Stomach smooth muscle (tissue), 2 donors: ENCODE measurements at regions not wholly inside any gene's neighbourhood (a gene's known extent, or its start where the extent isn't known, plus 50 kb on each side); places are given as distances from the start of the nearest gene placed in this dataset.

Experiments used
- H3K27ac ChIP-seq: one replicate; pipeline ENCODE4 v1.7.0; 2013; ENCODE audit warnings: mild to moderate bottlenecking, low read length, inconsistent platforms
- H3K27me3 ChIP-seq, 2 donors: one replicate each; pipeline ENCODE4 v1.7.0; 2013; ENCODE audit warnings: low read length in 2 of 2; ENCODE audit not compliant: insufficient read depth in 2 of 2, control insufficient read depth in 1 of 2
- H3K36me3 ChIP-seq, 2 donors: one replicate each; pipeline ENCODE4 v1.7.0; 2013; ENCODE audit warnings: low read length in 2 of 2; ENCODE audit not compliant: control insufficient read depth in 2 of 2, insufficient read depth in 2 of 2
- H3K4me1 ChIP-seq: one replicate; pipeline ENCODE4 v1.7.0; 2013; ENCODE audit warnings: low read length; ENCODE audit not compliant: control insufficient read depth, insufficient read depth
- H3K4me3 ChIP-seq, 2 donors: one replicate each; pipeline ENCODE4 v1.7.0; 2013; ENCODE audit warnings: low read length in 2 of 2
- H3K9ac ChIP-seq, 2 donors: one replicate each; pipeline ENCODE4 v1.7.0; 2013; ENCODE audit warnings: low read length in 2 of 2, mild to moderate bottlenecking in 1 of 2
- H3K9me3 ChIP-seq, 2 donors: one replicate each; pipeline ENCODE4 v1.7.0; 2013; ENCODE audit warnings: low read length in 2 of 2; ENCODE audit not compliant: control insufficient read depth in 2 of 2
- donor health status: healthy.
- donor health status: Pancreatic carcinoma.

DNA sequence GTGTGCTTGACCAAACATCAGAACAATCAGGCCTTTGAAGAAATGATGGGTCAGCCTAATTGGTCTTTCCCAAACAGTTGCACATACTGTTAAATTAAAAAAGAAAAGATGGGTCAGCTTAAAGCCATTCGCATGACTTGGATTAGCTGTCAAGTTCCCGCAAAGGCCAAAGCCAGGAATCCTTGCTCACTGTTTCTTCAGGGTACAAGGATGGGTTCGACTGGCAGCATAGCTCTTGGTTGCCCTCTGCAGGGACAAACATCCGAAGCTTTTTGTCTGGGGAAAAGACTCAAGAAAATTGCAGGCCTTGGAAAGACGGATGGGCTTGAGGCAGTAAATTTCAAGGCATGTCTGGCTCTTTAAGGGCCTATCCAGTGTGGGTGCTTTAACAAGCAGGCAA is 168.0 kb downstream of the HDGFL1 start:
- H3K4me1 ChIP-seq, result no peaks in the 10 kb centered on the region
- H3K27me3 ChIP-seq, result no peaks in the 10 kb centered on the region
- H3K27ac ChIP-seq, result no peak overlapping the region
- H3K36me3 ChIP-seq, result no peaks in the 10 kb centered on the region
- no peak overlapping the region for H3K4me3 ChIP-seq
- no peak overlapping the region for H3K9ac ChIP-seq
- H3K9me3 ChIP-seq, result no peaks in the 10 kb centered on the region

DNA sequence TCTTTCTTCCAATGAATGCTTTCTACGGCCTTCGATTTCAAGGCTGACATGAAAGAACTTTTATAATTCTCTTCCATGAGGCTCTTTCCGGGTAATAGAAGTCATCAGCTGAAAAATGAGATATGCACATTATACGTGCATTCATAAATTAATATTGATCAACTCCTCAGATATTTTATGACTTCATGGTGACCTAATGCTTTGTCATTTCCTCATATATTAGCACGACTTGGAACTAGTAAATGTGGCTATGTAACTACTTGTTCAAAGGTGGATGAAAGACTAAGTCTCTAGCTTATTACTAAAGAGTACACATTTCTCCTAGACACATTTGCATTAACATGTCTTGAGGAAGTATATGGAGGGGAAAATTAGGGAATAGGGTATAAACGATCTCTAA is 168.8 kb downstream of the HDGFL1 start:
- no peaks in the 10 kb centered on the region for H3K27me3 ChIP-seq
- no peak overlapping the region for H3K4me3 ChIP-seq
- no peaks in the 10 kb centered on the region for H3K36me3 ChIP-seq
- no peak overlapping the region for H3K27ac ChIP-seq
- no peaks in the 10 kb centered on the region for H3K4me1 ChIP-seq
- H3K9ac ChIP-seq, result no peak overlapping the region
- no peaks in the 10 kb centered on the region for H3K9me3 ChIP-seq

DNA sequence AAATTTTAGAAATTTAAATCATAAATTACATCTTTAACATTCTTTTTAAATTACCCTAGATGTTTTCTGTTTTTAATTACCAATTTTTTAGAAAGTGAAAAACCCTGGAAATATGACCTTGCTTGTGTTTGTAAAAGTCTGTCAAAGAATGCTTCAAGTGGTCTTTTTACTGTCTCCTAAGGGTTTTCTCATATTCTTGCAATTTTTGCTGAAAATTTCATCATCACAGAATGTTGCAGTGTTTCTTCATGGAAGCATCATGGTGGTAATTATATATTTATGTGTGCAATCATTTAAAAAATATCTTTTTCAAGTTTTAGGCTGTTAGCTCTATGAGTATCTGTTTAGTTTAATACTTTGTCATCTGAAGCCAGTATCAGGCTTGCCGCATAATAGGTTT is 178.2 kb downstream of the HDGFL1 start:
- H3K4me1 ChIP-seq, result no peaks in the 10 kb centered on the region
- no peaks in the 10 kb centered on the region for H3K27me3 ChIP-seq
- no peak overlapping the region for H3K4me3 ChIP-seq
- H3K9me3 ChIP-seq, result no peaks in the 10 kb centered on the region
- no peak overlapping the region for H3K9ac ChIP-seq
- H3K27ac ChIP-seq, result no peak overlapping the region
- H3K36me3 ChIP-seq, result no peaks in the 10 kb centered on the region

GRCh38 chr6:22748681-22749080 is 179.3 kb downstream of the HDGFL1 start:
- Histone ChIP-seq H3K4me3 (no peak overlapping the region), H3K9ac (no peak overlapping the region), H3K9me3 (no peaks in the 10 kb centered on the region), H3K27me3 (no peaks in the 10 kb centered on the region), H3K36me3 (no peaks in the 10 kb centered on the region), H3K27ac (no peak overlapping the region), H3K4me1 (no peaks in the 10 kb centered on the region)

DNA sequence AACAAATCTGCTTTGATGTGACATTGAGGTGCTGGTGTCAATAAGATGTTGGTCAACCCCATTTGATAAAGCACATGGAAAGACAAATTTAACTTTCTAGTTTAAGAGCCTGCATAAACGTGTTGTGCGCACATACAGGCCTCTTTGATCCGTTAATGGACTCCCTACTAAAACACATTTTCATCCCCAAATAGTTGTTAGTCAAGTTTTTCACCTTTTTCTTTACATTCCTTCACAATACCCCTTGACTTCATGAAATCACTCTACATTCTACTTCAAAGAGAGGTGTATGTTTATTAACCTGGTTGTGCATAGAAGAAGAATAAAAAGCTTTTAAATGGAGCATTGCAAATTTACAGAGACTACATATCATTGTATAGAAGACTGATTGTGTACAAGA is 180.3 kb downstream of the HDGFL1 start:
- H3K27me3 ChIP-seq, result no peaks in the 10 kb centered on the region
- H3K36me3 ChIP-seq, result no peaks in the 10 kb centered on the region
- no peak overlapping the region for H3K4me3 ChIP-seq
- no peak overlapping the region for H3K9ac ChIP-seq
- no peaks in the 10 kb centered on the region for H3K9me3 ChIP-seq
- H3K4me1 ChIP-seq, result no peaks in the 10 kb centered on the region
- H3K27ac ChIP-seq, result no peak overlapping the region

DNA sequence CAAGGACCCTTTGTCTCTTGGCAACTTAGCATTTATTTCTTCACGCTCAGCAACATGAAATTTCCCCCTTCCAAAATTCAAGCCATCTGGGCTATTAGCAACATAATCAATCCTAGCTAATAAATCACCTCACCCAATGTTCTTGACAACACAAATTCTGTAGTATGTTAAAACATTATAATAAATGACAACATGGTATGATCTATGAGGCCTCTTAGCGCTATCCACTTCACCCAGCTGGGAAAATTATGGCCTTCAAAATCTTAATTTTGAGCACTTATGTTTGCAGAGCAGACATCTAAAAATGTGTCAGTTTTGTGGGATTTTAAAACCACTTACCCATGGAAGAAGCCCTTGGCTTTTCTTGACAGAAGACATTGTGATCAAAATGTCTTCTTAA is 181.9 kb downstream of the HDGFL1 start:
- Histone ChIP-seq H3K9me3 (no peaks in the 10 kb centered on the region), H3K36me3 (no peaks in the 10 kb centered on the region), H3K4me1 (no peaks in the 10 kb centered on the region), H3K9ac (no peak overlapping the region), H3K4me3 (no peak overlapping the region), H3K27me3 (no peaks in the 10 kb centered on the region), H3K27ac (no peak overlapping the region)

DNA sequence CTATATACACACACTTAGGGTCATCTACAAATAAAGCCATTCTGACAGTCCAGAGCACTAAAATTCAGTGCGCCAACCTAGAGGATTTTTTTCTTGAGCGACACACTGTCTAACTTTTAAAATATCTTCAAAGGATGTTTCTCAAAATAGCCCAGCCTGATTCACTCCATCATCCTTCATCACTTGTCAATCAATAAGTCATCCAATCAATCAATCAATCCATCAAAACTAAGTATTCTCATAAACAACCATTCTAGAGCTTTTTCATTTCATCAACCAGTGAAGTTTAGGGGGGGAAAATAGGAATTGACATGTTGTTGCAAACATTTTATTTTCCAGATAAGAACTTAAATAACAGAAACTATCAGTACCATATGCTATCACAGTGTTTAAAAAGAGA is 183.2 kb downstream of the HDGFL1 start:
- H3K27ac ChIP-seq, result no peak overlapping the region
- H3K27me3 ChIP-seq, result no peaks in the 10 kb centered on the region
- H3K9ac ChIP-seq, result no peak overlapping the region
- H3K4me3 ChIP-seq, result no peak overlapping the region
- no peaks in the 10 kb centered on the region for H3K4me1 ChIP-seq
- H3K9me3 ChIP-seq, result no peaks in the 10 kb centered on the region
- no peaks in the 10 kb centered on the region for H3K36me3 ChIP-seq

DNA sequence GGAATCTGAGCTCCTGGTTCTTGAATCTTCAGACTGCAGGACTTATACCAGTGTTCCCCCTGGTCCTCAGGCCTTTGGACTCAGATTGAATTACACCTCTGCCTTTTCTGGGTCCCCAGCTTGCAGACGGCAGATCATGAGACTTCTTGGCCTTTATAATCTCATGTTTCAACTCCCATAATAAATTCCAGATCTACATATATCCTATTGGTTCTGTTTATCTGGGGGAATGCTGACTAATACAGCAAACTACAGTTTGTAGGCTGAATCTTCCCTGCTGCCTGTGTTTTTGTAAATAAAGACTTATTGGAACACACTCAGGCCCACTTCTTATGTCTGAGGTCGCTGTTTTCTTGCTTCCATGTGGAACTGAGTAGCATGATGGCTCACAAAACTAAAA is 184.7 kb downstream of the HDGFL1 start:
- Histone ChIP-seq H3K9ac (no peak overlapping the region), H3K9me3 (no peaks in the 10 kb centered on the region), H3K4me1 (no peaks in the 10 kb centered on the region), H3K36me3 (no peaks in the 10 kb centered on the region), H3K27me3 (no peaks in the 10 kb centered on the region), H3K27ac (no peak overlapping the region), H3K4me3 (no peak overlapping the region)

DNA sequence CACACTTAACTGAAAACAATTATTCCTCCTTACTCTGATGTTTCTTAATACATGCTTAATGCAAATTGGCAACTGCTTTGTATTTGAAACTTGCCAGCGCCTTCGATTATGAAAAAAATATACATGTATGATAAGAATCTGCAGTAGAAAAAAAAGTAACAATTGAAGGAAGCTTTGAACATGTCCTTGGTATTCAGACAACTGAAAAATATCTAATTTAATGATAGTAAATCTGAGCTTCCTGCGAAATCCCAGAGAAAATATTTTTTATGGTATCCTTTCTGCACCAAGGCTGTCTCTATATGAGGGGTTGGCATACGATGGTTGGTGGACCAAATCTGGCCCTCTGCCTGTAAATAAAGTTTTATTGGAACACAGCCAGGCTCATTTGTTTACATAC is 186.2 kb downstream of the HDGFL1 start:
- Histone ChIP-seq H3K9ac (no peak overlapping the region), H3K9me3 (no peaks in the 10 kb centered on the region), H3K36me3 (no peaks in the 10 kb centered on the region), H3K27ac (no peak overlapping the region), H3K27me3 (no peaks in the 10 kb centered on the region), H3K4me1 (no peaks in the 10 kb centered on the region), H3K4me3 (no peak overlapping the region)

DNA sequence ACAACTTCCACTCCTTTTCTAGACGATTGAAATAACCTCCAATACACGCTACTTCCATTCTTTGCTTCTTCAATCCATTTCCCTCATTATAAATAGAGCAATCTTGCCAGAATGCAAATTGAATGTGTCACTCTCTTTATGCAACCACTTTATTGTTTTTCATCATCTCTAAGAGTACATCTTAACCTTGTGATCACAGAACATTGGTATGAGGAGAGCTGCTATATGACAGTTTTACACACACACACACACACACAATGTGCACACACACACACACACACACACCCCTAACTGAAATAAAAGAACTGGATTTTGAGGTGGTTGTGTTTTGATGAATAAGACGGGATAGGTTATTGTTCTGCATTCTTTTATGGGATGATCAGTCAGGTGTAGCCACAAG is 187.0 kb downstream of the HDGFL1 start:
- H3K4me3 ChIP-seq, result no peak overlapping the region

GRCh38 chr6:22764496-22764895 is 195.1 kb downstream of the HDGFL1 start:
- Histone ChIP-seq H3K27me3 (no peaks in the 10 kb centered on the region), H3K9me3 (no peaks in the 10 kb centered on the region), H3K4me3 (no peak overlapping the region), H3K27ac (no peak overlapping the region), H3K36me3 (no peaks in the 10 kb centered on the region), H3K9ac (no peak overlapping the region), H3K4me1 (no peaks in the 10 kb centered on the region)

More for the DNA sequence above, 187.0 kb downstream of the HDGFL1 start:
- Histone ChIP-seq H3K36me3 (no peaks in the 10 kb centered on the region), H3K4me1 (no peaks in the 10 kb centered on the region), H3K27me3 (no peaks in the 10 kb centered on the region), H3K9me3 (no peaks in the 10 kb centered on the region), H3K9ac (no peak overlapping the region), H3K27ac (no peak overlapping the region)

GRCh38 chr6:22765015-22765414 is 195.6 kb downstream of the HDGFL1 start:
- H3K9ac ChIP-seq, result no peak overlapping the region
- no peaks in the 10 kb centered on the region for H3K27me3 ChIP-seq
- no peaks in the 10 kb centered on the region for H3K4me1 ChIP-seq
- H3K4me3 ChIP-seq, result no peak overlapping the region
- H3K27ac ChIP-seq, result no peak overlapping the region
- no peaks in the 10 kb centered on the region for H3K9me3 ChIP-seq
- no peaks in the 10 kb centered on the region for H3K36me3 ChIP-seq
